M059J (cell line): ENCODE measurements at regions not wholly inside any gene's neighbourhood (a gene's known extent, or its start where the extent isn't known, plus 50 kb on each side); places are given as distances from the start of the nearest gene placed in this dataset.
"Not testable (repeated sequence)": the region's sequence is repeated elsewhere in the genome, so short reads cannot be mapped to it uniquely, and the experiment has no call there.

Source experiments
- DNase-seq: peaks from one replicate; pipeline ENCODE4 v3.0.0-alpha.2; 2012; ENCODE audit warnings: low read depth

- no peak for DNase-seq
These were observed 138.4 kb upstream of the LSM14A start for GRCh38 chr19:34033880-34034279.

- DNase-seq, result peak; percentile 67
These were observed 137.9 kb upstream of the LSM14A start for GRCh38 chr19:34034318-34034846.

- DNase-seq, result peak; percentile 48
These were observed 130.3 kb upstream of the LSM14A start for GRCh38 chr19:34041925-34042521.

- peak; percentile 29 for DNase-seq
These were observed 128.3 kb upstream of the LSM14A start for GRCh38 chr19:34044021-34044420.

- DNase-seq, result no peak
These were observed 122.4 kb upstream of the LSM14A start for GRCh38 chr19:34049944-34050343.

GRCh38 chr19:34050430-34050829 is 121.9 kb upstream of the LSM14A start:
- DNase-seq, result not testable (repeated sequence)

- no peak for DNase-seq
These were observed 121.0 kb upstream of the LSM14A start for GRCh38 chr19:34051255-34051654.

- no peak for DNase-seq
These were observed 115.1 kb upstream of the LSM14A start for GRCh38 chr19:34057155-34057554.

- peak; percentile 19 for DNase-seq
These were observed 106.2 kb upstream of the LSM14A start for GRCh38 chr19:34066007-34066643.

- DNase-seq, result peak; percentile 88
These were observed 104.4 kb upstream of the LSM14A start for GRCh38 chr19:34067861-34068271.

- DNase-seq, result peak; percentile 90
These were observed 96.6 kb upstream of the LSM14A start for GRCh38 chr19:34075661-34076091.

GRCh38 chr19:34082289-34083077 is 89.8 kb upstream of the LSM14A start:
- peak; percentile 47 for DNase-seq

GRCh38 chr19:34084396-34085145 is 87.7 kb upstream of the LSM14A start:
- DNase-seq, result no peak

- no peak for DNase-seq
These were observed 87.0 kb upstream of the LSM14A start for GRCh38 chr19:34085336-34085735.

- DNase-seq, result peak; percentile 68
These were observed 84.0 kb upstream of the LSM14A start for GRCh38 chr19:34088292-34088691.

- no peak for DNase-seq
These were observed 82.7 kb upstream of the LSM14A start for GRCh38 chr19:34089566-34089965.

GRCh38 chr19:34094960-34095359 is 77.3 kb upstream of the LSM14A start:
- DNase-seq, result no peak

GRCh38 chr19:34095411-34095810 is 76.9 kb upstream of the LSM14A start:
- DNase-seq, result not testable (repeated sequence)

GRCh38 chr19:34096020-34096915 is 76.0 kb upstream of the LSM14A start:
- DNase-seq, result peak; percentile 71

- no peak for DNase-seq
These were observed 68.2 kb upstream of the LSM14A start for GRCh38 chr19:34104096-34104495.

- no peak for DNase-seq
These were observed 67.7 kb upstream of the LSM14A start for GRCh38 chr19:34104557-34104956.
